DMS153 treated with DMSO at 0.1 percent for 48 hours (cell line): ENCODE measurements at regions not wholly inside any gene's neighbourhood (a gene's known extent, or its start where the extent isn't known, plus 50 kb on each side); places are given as distances from the start of the nearest gene placed in this dataset.

ENCODE experiments used
- DNase-seq: peaks from one replicate; lab custom pipeline; 2025; ENCODE audit not compliant: unreplicated experiment; lab: John Stamatoyannopoulos, UW

GRCh38 chr6:26196846-26197635, 109.8 kb downstream of the HFE start:
- peak; percentile 94 for DNase-seq

- no peak for DNase-seq
Observed at GRCh38 chr6:26197636-26197932, 110.4 kb downstream of the HFE start.

- no peak for DNase-seq
Observed at GRCh38 chr6:26197933-26198721, 110.9 kb downstream of the HFE start.

DNA sequence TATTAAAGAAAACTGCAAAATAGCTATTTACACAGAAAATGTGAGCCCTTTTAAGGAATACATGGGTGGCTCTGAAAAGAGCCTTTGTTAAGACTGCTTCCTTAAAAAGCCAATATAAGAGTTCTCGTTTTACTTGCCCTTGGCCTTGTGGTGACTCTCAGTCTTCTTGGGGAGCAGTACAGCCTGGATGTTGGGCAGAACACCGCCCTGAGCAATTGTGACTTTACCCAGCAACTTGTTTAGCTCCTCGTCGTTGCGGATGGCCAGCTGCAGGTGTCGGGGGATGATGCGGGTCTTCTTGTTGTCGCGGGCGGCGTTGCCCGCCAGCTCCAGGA, 111.5 kb downstream of the HFE start:
- no peak for DNase-seq

GRCh38 chr6:26199057-26199772, 112.0 kb downstream of the HFE start:
- peak; percentile 93 for DNase-seq

DNA sequence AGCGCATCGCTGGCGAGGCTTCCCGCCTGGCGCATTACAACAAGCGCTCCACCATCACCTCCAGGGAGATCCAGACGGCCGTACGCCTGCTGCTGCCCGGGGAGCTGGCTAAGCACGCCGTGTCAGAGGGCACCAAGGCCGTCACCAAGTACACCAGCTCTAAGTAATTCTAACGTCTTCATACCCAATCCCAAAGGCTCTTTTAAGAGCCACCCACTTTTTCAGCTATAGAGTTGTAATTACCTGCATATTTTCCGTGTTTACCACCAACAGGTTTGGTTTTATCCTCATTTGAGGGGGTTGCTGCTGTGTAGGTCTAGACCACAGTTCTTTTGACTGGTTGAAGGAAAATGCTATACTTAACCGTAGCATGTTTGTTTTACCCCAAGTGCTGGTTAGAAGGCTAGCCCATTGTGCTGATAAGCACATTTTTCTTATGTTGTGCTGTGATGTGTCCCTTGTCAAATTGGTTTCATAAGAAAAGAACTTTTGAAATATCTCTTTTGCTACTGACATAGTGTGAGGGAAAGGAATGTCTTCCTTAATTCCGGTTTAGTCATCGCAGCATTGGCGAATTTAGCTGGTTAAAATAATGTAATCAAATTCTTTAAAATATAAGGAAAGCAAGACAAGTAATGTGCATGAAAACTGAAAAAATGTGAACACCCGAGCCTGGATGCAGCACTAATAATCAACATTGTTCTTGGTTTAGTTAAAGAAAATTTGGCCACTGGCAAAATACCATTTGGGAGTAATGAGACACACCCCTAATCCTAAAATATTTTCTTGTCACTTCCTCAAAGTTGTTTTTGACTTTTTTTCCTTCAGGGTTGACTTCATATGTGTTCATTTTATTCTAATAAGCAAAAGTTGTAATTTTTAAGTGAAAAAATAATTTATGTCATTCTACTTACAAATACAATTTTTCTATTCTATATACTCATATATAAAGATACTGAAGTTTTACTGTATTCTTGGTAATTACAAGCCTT, 112.8 kb downstream of the HFE start:
- no peak for DNase-seq

GRCh38 chr6:26200918-26201721, 113.9 kb downstream of the HFE start:
- DNase-seq: no peak

GRCh38 chr6:26202201-26202611, 115.0 kb downstream of the HFE start:
- DNase-seq: no peak

GRCh38 chr6:26202811-26203583, 115.8 kb downstream of the HFE start:
- DNase-seq: no peak

GRCh38 chr6:26204332-26205160, 117.3 kb downstream of the HFE start:
- DNase-seq: peak; percentile 88

DNA sequence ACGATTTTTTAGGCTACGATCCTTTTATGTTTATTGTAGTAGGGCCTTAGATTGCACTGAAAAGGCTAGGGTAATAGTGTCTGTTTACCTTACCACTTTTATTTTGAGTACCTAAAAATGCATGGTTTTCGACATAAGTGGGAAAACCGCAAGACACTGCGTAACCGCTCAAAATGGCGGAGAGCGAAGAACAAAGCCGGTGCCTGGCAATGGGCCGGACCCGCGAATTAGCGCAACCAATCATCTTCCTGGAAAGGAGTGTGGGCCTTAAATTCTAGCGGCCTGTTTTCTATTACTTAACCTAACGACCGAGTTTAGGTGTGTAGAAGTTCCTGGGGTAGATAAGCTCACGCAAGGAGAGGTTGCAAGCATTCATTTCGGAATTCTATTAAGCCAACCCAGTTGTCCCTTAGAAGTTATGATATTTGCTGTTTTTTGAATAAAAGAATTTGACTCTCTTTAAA, 118.0 kb downstream of the HFE start:
- DNase-seq: peak; percentile 87

GRCh38 chr6:26205625-26206574, 118.7 kb downstream of the HFE start:
- DNase-seq: no peak

DNA sequence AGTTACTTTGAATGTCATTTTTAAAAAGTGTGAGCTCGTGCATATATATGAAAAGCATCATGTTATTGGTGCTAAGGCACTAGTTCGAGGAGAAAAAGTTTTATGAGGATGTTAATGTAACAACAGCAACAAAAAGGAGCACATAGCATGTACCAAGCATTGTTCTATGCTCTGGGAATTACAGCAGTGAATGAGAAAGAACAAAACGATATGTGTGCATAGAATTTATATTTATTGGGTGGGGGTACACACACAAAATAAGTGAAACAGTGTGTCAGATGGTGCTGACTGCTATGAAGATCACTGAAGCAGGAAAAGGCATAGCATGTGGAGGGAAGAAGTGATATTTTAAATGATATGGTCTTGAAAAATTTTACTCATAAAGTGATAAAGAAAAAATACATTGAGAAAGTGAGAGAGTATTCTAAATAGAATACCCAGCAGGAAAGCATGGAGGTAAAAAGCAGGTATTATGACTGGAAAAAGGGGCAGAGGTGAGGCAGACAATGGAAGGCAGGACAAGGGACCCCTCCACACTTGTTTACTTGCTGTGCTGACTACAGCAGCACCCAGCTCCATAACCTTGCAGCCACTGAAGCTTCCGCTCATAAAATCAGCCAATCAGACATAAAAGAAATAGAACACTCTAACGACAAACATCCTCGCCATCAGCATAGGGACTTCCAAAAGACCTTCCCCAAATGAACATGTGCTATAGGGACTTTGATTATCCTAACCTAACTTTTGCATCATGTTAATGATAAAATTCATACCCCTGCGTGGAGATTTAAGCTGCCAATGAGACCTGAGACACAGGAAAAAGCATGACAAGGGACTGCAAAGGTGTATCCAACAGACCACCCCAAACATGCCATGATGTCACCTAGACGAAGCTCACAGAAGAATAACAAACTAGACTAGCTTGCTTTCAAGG, 119.9 kb downstream of the HFE start:
- DNase-seq: no peak

- no peak for DNase-seq
Observed at GRCh38 chr6:26211963-26212362, 124.7 kb downstream of the HFE start.

DNA sequence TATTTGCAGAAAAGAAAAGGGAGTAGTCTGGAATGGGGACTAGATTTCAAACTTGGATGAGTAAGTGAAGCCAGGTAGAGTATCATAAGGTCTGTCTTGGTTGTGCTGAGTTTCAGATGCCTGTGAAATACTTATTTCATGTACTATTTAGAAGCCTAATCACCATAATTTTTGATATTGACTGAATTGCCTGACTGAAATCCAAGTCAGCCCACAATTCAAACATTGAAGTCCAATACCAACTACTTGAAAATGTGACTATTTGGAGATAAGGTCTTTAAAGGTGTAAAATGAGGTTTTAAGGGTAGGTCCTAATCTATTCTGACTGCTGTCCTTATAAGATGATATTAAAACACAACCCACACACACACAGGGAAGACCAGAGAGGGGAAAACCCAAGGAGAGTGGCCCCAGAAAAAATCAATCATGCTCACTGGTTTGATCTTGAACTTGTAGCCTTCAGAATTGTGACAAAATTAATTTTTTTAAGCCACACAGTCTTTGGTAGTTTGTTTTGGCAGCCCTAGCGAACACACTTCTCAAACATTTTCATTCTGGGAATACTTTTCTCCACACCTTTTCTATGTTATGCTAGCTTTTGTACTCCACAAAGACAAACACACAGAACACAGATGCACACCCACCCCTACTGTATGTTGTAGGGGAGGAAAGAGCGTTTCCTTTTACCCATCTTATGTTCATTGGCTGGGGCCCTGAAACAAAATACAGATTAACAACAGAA, 126.3 kb downstream of the HFE start:
- no peak for DNase-seq
